ENCODE measurements at regions not wholly inside any gene's neighbourhood (a gene's known extent, or its start where the extent isn't known, plus 50 kb on each side); places are given as distances from the start of the nearest gene placed in this dataset.

DNA sequence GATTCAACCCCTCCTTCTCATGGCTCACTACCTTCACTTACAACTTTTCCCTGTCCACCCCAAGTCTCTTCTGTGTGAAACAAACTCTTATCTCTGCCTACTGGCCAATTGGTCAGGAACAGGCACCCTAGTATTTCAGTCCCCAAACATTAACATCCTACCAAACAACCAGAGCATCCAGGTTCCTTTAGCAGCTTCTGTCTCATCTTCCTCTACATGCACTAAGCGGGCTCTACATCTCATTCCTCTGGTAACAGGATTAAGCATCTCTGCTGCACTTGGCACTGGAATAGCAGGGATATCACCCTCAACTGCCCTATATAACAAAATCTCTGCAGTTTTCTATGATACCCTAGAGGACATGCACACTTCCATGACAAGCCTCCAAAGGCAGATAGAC, 116.2 kb downstream of the JRKL start:
- TF ChIP-seq POLR2A (IDR thresholded peaks at IDR 0.05): no peak
- no peak for TF ChIP-seq CTCF (IDR thresholded peaks at IDR 0.05)
